ENCODE measurements at regions not wholly inside any gene's neighbourhood (a gene's known extent, or its start where the extent isn't known, plus 50 kb on each side); places are given as distances from the start of the nearest gene placed in this dataset.
A peak's percentile ranks its signal among the peaks of the same experiment; 100 is the strongest.
"Not testable (repeated sequence)": the region's sequence is repeated elsewhere in the genome, so short reads cannot be mapped to it uniquely, and the experiment has no call there.

DNA sequence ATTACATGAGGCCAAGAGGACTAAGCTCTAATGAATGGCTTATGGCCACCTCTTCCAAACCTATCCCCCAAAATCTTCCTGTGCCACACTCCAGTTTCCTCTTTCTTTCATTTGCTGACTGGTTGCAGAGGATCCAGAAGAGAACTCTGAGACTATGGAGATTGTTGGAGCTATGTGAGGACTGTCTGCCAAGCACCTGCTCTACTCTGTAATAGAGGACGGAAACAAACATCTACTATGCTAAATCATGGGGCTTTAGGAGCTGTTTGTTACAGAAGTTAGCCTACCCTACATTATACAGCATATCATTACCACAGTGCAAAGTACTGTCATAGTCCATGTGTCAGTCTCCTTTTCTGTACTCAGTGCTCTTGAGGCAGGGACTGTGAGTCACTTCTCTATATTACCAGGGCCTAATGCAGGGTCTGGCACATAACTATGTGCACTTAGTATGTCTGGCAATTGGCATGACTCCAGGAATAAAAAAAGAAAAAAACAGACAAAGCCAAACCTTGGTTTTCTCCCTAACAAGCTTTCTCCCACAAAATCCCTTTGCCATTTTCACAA, 95.1 kb downstream of the RPAP3 start:
- no peak for DNase-seq (ENCODE audit: low read depth, low spot score)

DNA sequence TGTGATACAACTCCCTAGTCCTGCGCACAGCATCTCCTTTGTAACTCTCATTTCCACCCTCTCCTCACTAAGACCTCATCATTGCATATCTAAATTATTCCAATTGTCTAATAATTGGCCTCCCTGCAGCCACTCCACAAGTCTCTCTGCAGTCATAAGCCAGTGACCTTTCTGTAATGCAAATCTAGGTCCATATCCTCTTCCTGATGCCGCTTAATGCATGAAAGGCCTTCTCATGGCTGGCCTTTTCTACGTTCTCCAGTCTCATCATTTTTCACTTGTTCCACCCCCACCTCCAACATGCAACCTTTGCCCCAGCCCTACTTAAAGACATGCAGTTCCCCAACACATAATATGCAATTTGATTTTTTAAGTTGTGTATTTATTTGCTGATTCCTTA, 96.0 kb downstream of the RPAP3 start:
- no peak for DNase-seq (ENCODE audit: low read depth, low spot score)

DNA sequence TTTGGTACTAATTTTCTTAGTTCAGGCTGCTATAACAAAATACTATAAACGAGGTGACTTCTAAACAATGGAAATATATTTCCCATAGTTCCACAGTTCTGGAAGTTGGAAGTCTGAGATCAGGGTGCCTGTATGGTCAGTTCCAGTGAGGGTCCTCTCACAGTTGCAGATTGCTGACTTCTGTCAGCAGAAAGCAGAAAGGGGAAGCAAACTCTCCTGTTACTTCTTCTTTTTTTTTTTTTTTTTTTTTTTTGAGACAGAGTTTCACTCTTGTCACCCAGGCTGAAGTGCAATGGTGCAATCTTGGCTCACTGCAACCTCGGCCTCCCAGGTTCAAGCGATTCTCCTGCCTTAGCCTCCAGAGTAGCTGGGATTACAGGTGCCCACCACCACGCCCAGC, 97.2 kb downstream of the RPAP3 start:
- not testable (repeated sequence) for DNase-seq (ENCODE audit: low read depth, low spot score)

DNA sequence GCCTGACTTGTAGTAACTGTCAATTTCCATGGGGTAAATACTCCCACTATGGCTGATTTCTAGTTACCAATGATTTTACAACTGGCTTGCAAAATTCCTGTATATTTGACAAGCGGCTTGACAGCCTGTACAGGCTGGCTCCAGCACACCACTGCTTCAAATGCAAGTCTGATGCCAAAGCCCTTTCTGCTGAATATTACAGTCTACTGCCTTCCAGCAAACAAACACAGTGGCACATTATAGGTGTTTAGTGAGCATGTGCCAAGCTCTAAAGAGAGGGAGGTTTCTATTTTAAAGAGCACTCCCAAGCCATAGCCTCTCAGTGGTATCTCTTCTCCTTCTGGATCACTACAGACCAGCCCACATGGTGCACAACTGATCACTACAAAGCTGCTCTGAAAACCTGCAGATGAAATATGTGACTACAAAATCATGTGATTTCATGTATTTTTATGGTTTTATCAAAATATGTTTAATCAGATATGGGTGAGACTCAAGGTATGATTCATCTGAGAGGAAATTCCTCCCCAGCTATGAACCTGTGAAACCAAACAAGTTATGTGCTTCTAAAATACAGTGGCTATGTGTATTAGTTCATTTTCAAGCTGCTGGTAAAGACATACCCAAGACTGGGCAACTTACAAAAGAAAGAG, 101.5 kb downstream of the RPAP3 start:
- DNase-seq (ENCODE audit: low read depth, low spot score): peak; percentile 24

DNA sequence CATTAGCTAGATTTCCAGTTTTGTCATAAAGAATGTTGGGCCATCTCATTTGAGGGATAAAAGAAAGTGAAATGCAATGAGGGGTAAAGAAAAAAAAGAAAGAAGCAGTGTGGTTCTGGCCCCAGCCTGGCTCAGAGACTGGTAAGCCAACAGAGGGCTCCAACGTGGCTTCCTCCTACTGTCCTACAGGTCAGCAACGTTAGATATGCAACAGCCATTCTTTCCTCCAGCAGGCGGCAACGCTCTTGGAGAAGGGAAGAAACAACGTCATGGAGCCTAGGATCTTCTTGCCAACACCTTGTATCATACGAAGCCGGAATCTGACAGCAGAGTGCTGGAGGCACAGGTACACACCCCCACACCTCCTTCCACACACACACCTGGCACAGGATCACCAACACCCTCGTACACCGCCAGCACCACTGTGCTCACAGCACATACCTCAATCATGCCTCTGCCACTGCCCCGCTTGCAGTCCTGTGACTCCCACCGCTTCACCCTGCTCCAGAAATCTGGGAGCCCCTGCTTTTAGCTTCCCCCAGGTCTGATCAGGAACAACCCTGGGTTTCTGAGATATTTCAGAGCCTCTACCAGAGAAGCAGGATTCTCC, 102.8 kb downstream of the RPAP3 start:
- DNase-seq (ENCODE audit: low read depth, low spot score): no peak

DNA sequence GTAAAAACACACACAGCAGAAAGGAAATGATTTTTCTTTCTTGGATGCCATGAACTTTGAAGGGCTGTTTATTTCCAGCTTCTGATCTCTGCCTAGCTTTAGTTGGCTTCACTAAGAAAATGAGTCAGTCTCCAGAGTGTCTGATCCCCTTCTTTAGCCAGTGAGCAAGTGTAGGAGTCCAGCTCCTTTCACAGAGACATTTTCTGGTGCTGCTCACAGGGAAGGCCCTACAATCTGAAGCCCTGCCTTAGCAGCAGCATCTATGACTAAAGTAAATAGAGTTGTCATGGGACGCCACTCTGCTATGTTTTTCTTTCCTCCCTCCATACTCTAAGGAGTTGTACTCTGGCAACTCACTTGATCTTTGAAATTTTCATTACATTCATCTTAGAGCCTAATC, 103.5 kb downstream of the RPAP3 start:
- no peak for DNase-seq (ENCODE audit: low read depth, low spot score)

DNA sequence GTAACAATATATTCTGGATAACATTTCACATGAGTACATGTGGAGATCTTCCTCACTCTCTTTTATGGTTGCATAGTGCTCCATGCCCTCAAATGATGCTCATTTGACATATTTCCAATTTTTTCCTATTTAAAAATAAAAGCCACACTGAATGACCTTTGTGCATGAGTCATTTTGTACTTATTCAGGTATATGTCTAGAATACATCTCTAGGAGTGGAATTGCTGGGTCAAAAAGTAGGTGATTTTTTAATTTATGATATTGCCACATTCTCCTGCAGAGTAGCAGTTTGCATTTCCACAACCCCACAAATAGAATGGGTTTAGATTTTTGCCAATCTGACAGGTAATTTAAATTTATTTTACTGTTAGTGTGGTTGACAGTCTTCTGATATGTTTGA, 104.8 kb downstream of the RPAP3 start:
- no peak for DNase-seq (ENCODE audit: low read depth, low spot score)

DNA sequence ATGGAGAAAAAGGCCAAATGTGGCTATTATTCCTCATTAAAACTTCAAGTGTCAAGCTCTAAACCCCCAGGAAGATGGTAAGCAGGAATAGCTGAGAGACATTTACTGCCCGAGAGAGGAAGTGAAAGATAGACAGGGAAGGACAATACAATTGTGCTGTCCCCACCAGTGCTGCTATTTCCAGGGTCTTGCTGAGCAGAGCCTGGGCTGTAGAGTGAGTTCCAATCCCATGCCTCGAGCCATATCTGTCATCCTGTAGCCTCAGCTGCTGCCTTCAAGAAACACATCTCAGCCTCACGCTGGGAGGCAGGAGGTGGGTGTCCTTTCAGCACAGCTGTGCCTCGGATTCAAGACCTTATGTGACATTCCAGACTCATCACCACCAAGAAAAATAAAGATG, 114.0 kb downstream of the RPAP3 start:
- DNase-seq (ENCODE audit: low read depth, low spot score): no peak

DNA sequence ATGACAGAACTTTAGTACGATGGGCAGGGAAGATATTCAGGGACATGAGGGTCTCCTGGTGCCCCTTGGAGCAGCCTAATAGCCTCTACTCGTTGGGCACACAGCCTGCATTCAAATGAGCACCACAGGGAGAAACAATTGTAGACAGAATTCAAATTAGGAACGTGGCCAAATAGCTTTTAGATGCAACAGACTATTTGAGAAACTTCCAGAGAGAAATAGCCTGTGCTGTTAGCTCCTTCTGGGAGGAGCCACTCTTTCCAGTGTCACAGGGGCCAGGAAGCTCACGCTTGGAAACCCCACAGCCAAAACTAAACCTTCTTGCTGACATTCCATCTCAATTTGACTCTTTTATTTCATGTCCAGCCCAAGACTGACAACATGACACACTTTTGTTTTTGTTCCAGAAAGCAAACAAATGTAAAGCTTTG, 114.5 kb downstream of the RPAP3 start:
- no peak for DNase-seq (ENCODE audit: low read depth, low spot score)

DNA sequence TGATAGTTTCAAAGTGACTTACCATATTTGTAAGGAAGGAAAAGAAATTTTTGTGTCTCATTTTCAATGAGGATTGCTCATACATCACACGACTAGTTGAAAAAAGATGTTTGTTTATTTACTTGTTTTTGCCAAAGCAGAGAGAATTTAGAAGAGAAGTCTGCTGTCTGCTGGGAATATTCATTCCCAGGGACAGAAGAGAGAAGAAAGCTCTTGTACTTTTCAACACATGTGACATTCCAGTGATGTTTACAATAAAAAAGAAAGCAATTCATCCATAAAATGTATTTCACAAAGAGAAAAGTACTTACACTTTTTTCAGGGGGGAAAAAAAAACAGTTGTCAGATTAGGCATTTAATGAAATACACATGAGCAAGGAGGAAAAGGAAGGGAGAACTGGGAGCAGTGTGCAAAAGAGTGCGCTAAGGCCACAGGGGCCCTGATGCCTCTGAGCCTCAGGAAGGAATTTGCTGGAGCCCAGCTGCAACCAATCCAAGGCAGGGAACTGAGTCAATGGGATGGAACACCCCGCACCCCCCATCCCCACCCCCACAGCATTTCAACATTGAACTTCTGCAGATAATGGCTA, 115.0 kb downstream of the RPAP3 start:
- DNase-seq (ENCODE audit: low read depth, low spot score): no peak

DNA sequence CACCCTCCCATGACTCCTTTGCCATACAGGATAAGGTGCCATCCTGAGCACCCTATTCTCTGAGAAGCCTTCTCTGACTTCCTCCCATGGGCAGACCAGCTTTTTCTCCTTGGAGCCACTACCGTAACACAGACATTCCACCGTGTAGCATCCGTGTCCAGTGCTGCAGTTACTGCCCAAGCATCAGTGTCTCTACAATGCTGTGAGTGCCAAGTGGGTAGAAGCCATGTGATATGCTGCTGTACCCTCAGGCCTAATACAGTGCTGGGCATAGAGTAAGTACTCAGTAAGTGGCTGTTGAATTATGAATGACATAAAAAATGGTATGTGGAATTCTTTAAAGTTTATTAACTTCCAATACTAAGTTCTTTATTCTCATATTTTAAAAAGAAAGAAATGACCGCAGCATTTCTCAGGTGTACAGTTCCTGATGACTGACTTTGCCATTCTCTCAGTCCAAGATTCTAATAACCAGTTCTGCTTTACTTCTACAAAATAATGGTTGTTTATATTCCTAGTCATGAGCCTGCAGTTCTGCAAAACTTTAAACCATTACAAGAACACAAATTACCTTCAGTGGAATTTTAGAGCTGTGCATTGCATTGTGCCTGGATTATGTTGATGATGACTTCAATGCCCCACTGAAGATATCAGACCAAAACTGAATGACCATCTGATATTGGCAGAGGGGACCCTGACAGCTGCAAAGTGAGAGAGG, 118.7 kb downstream of the RPAP3 start:
- DNase-seq (ENCODE audit: low read depth, low spot score): no peak

DNA sequence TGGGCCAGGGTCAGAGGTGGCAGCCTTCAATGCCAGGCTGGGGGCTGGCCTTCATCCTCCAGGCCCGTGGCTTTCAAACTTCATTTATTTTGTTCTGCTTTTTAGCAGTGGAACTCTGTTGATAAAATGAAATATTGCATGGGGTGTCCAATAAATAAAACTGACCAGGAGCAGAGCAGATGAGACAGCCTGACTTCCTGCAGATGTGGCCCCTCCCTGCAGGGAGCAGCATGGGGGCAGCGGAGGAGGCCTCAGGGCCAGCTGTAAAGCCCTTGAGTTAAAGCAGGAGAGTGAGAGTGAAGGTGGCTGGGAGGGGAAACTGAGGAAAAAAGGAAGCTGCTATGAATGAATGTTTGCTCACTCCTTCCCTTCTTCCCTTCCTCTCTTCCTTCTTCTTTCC, 120.3 kb downstream of the RPAP3 start:
- no peak for DNase-seq (ENCODE audit: low read depth, low spot score)

DNA sequence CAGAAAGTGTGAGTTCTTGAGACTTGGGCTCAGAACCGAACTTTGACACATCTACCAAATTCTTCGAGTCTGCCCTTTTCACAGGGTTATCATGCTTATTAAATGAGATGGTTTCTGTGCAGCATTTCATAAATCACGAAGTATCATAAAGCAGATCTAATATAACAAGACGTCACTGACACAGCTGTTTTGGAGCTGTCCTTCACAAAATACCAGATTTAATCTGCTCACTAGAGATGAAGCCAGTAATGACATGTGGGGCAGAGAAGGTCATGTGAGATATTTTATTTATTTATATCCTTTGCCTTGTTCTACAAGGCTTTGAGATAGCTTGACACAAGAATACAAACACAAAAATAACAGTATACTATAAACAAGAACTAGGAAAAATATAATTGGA, 127.0 kb downstream of the RPAP3 start:
- no peak for DNase-seq (ENCODE audit: low read depth, low spot score)

DNA sequence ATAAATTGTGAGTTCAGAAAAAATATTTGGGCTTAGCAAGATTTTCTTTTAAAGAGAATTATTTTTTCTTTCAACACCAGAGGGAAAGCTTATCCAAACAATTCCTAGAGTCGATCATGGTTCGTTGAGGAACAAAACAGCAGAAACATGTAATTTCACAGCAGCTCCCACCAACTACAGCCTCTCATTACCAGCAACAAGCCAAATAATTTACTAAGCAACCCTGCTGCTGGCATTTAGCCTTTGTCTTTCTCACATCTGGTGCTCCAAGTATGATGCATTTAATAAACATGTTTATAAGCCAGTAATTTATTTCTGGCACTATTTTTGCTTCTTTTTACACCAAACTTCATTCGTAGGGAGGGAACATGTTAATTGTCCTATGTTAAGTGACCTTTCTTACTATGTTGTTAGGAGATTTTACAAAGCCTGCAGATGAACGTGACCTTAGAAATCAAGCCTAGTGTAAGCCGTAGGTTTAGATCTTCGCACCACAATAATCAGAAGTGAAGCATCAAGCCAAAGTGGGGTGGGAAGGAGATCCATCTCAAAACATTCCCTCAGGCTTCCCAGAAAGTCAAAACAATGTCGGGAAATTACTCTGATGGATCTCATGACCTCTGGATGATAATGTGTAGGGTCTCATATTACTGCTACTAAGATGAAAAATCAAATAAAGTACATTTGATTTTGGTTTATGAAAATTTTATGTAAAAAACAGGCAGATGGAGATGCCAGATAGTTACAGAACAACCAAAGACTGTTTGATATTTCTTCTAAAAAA, 128.4 kb downstream of the RPAP3 start:
- no peak for DNase-seq (ENCODE audit: low read depth, low spot score)

DNA sequence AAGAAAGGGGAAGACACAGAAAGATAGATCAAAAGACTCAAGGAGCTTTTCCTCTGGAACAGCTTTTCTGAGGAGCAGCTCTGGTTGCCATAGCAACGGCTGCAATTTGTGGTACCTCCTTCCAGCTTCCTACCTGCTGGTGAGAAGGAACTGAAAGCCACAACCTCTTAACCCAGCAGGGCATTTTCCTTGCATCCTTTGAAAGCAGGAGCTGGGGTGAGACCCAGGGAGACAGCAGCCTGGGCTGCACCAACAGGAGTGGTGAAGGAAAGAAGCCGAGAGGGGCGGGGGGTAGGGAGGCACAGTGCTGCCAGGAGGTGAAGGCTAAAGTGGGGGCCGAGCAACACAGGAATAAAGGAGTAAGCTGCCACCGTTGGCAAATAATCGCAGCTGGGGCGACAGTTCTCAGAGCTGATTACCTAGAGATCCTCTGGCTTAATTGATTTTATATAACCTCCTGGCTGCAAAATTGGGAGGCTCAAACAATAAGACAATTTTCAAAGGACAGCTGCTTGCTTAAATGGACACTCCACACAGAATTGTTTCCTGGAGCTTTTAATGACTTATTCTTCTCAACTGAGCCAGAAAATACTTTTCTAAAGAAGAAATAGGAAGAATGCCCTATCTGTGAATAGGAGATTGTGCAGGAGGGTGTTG, 129.4 kb downstream of the RPAP3 start:
- no peak for DNase-seq (ENCODE audit: low read depth, low spot score)

DNA sequence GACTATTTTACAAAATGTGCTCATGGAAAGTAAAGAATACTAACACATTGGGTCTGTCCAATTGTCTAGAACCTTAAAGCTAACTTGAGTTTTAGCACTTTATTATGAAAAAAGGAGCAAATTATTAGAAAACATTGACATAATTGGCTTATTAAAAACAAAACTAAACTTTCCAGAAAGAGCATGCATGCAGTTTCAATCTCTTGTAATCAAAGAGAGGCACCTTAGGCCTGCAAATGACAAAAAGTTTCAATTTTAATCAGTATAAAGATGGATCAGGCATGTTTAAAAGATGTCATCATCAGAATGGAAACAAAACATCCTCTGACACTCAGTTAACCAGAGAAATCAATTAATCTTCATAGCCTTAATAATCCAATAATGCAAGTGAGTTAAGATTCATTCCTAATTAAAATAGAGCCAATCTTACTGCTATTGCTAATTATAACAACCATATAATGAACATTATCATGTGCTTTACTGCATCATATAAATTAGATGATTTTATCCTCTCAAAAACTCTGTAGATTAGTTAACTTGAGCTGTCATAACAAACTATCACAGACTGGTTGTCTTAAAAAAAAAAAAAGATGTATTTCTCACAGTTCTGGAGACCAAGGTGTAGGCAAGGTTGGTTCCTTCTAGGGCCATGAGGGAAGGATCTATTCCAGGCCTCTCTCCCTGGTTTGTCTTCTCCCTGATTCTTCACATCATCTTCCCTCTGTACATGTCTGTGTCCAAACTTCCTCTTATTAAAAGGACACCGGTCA, 131.4 kb downstream of the RPAP3 start:
- no peak for DNase-seq (ENCODE audit: low read depth, low spot score)

DNA sequence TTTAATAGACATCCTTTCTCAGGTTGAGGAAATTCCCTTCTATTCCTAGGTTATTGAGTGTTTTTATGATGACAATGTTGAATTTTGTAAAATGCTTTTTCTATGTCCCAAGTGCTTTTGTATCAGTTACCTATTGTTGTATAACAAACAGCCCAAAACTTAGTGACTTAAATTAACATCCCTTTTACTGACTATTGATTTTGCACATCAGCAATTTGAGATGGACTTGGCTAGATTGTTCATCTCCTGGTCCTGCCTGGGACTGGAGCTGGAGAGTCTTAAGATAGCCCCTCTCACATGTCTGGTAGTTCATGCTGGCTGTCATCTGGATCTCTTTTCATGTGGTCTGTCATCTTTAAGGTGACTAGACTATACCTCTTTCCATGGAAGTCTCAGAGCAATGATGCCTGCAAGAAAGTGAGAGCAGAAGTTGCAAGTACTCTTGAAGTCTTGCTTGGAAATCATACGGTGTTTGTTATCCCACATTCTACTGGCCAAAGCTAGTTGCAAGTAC, 132.6 kb downstream of the RPAP3 start:
- DNase-seq (ENCODE audit: low read depth, low spot score): no peak

DNA sequence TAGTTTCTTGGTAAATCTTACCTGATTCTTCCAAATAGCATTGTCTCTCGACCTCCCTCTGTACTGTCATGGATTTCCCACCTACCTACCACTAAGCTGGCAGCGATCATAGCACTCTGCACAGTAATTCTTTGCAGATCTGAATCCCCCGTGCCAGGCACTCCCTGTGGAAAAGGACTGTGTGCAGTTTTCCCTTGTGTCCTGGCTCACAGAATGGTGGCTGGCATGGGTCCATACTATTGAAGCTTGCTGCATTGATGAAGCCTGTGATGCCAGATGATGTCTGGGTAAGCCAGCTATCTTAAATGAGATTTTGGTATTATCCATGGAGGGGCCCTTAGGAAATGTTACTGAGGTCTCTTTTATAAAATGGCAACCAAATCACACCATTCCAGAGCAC, 135.7 kb downstream of the RPAP3 start:
- DNase-seq (ENCODE audit: low read depth, low spot score): no peak

DNA sequence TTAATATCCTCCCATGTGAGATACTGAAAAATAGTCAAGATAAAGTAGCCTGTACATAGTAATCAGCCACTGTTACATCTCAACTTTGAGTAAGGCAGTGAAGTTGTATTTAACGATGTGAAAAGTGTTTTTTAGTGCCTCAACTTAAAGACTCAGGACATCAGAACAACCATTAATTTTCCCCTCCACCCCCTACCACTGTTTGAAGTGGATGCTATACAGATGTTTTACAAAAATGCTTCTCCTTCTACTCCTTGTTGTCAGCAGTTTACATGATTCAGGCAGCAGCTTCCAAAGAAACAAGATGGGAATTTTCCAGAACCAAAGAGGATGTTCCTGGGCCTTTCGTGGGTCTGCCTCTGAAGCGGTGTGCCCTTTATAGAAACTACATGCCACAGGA, 143.6 kb downstream of the RPAP3 start:
- no peak for DNase-seq (ENCODE audit: low read depth, low spot score)

DNA sequence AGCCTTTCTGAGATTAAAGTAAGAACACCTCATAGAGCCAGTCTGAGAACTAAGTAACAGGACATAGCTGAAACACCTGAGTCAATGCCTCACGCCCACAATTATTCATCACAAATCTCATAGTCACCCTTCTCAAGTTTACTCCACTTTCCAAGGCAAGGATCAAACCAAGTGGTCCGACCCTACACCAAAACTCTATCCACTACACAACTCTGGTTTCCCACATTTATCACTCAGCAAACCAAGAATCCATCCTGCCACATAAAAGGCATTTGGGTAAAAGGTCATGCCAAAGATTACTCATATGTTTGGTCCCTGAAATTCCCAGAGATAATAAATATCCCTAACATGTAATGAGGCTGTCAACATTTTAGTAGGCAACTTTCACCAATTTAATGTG, 144.1 kb downstream of the RPAP3 start:
- no peak for DNase-seq (ENCODE audit: low read depth, low spot score)

All from pulmonary artery endothelial cell (primary cell).